ENCODE measurements at regions not wholly inside any gene's neighbourhood (a gene's known extent, or its start where the extent isn't known, plus 50 kb on each side); places are given as distances from the start of the nearest gene placed in this dataset.
"Not testable (repeated sequence)": the region's sequence is repeated elsewhere in the genome, so short reads cannot be mapped to it uniquely, and the experiment has no call there.

GRCh38 chr5:30447431-30447830 lies 746.1 kb upstream of the CDH6 start:
- DNase-seq = no peak

- DNase-seq = no peak
Observed at GRCh38 chr5:30446456-30446855, 747.0 kb upstream of the CDH6 start.

- no peak for DNase-seq
Observed at GRCh38 chr5:30438785-30439184, 754.7 kb upstream of the CDH6 start.

GRCh38 chr5:30436691-30437090 lies 756.8 kb upstream of the CDH6 start:
- DNase-seq = peak; percentile 90

GRCh38 chr5:30428866-30429407 lies 764.5 kb upstream of the CDH6 start:
- DNase-seq = not testable (repeated sequence)

GRCh38 chr5:30414078-30414477 lies 779.4 kb upstream of the CDH6 start:
- DNase-seq = no peak

GRCh38 chr5:30413540-30413939 lies 779.9 kb upstream of the CDH6 start:
- peak; percentile 23 for DNase-seq

GRCh38 chr5:30405821-30406220 lies 787.7 kb upstream of the CDH6 start:
- DNase-seq = no peak

- DNase-seq = no peak
Observed at GRCh38 chr5:30401479-30402058, 791.9 kb upstream of the CDH6 start.

- no peak for DNase-seq
Observed at GRCh38 chr5:30398423-30398822, 795.1 kb upstream of the CDH6 start.

- no peak for DNase-seq
Observed at GRCh38 chr5:30392897-30393296, 800.6 kb upstream of the CDH6 start.

GRCh38 chr5:30390095-30390494 lies 803.4 kb upstream of the CDH6 start:
- no peak for DNase-seq

GRCh38 chr5:30387974-30388632 lies 805.4 kb upstream of the CDH6 start:
- no peak for DNase-seq

- DNase-seq = no peak
Observed at GRCh38 chr5:30385754-30386153, 807.7 kb upstream of the CDH6 start.

GRCh38 chr5:30384171-30384570 lies 809.3 kb upstream of the CDH6 start:
- DNase-seq = no peak

- DNase-seq = no peak
Observed at GRCh38 chr5:30380228-30380627, 813.3 kb upstream of the CDH6 start.

GRCh38 chr5:30376848-30377247 lies 816.6 kb upstream of the CDH6 start:
- DNase-seq = no peak

GRCh38 chr5:30368064-30368463 lies 825.4 kb upstream of the CDH6 start:
- DNase-seq = no peak

GRCh38 chr5:30365031-30365430 lies 828.5 kb upstream of the CDH6 start:
- DNase-seq = not testable (repeated sequence)

- DNase-seq = no peak
Observed at GRCh38 chr5:30357371-30357770, 836.1 kb upstream of the CDH6 start.

- DNase-seq = no peak
Observed at GRCh38 chr5:30355675-30356074, 837.8 kb upstream of the CDH6 start.

- DNase-seq = no peak
Observed at GRCh38 chr5:30347858-30348257, 845.6 kb upstream of the CDH6 start.

GRCh38 chr5:30345539-30346345 lies 847.7 kb upstream of the CDH6 start:
- not testable (repeated sequence) for DNase-seq

GRCh38 chr5:30343707-30344106 lies 849.8 kb upstream of the CDH6 start:
- DNase-seq = no peak

All from MV-4-11 (cell line).